ENCODE measurements at regions not wholly inside any gene's neighbourhood (a gene's known extent, or its start where the extent isn't known, plus 50 kb on each side); places are given as distances from the start of the nearest gene placed in this dataset.

DNA sequence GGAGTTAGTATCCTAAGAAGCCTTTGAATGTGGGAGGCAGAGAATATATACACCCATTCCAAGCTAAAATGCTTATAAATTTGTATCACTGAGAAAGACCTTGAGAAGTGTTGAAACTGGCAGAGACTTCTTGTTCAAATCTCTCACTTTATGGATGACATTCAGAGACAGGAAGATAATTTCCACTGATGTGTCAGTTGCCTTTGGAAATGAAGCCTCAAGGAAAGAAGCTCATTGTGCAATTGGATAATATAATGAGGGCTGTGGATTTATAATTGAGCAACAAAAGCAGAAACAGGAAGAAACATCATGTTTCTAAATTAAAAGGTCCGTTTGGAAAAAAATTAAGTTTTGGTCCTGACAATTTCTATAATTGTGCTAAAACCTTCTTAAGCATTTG is 789.9 kb upstream of the IGFBP3 start:
- no peak for DNase-seq

- DNase-seq: no peak
Measured at GRCh38 chr7:46707973-46708372, 786.9 kb upstream of the IGFBP3 start.

- DNase-seq: no peak
Measured at GRCh38 chr7:46705386-46706255, 784.5 kb upstream of the IGFBP3 start.

DNA sequence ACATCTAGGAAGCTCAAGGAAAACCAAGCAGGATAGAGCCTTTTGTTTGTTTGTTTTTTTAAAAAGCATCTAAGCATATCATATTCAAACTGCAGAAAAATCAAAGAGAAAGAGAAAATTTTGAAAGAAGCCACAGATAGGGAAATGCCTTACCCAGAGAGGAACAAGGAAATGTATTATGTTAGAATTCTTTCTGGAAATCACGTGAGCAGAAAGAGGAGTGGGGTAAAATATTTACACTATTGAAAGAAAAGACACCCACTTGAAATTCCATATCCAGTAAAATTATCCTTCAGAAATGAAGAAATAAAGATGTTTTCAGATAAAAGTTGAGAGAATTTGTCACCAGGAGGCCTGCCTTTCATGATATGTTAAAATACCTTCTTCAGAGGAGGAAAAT is 775.7 kb upstream of the IGFBP3 start:
- no peak for DNase-seq

- no peak for DNase-seq
Measured at GRCh38 chr7:46695051-46695708, 774.1 kb upstream of the IGFBP3 start.

- DNase-seq: no peak
Measured at GRCh38 chr7:46694058-46694457, 773.0 kb upstream of the IGFBP3 start.

DNA sequence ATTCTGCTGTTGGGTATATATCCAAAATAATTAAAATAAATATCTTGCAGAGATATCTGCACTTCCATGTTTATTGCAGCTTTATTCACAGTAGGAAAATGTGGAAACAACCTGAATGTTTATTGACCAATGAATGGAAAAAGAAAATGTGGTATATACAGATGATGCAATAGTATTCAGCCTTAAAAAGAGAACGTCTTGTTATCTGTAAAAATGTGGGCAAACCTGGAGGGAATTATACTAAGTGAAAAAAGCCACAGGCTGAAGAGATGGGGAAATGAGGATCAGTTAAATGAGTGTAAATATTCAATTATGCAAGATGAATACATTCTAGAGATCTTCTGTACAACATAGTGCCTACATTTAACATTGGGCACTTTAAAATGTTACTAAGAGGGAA is 766.1 kb upstream of the IGFBP3 start:
- DNase-seq: no peak

DNA sequence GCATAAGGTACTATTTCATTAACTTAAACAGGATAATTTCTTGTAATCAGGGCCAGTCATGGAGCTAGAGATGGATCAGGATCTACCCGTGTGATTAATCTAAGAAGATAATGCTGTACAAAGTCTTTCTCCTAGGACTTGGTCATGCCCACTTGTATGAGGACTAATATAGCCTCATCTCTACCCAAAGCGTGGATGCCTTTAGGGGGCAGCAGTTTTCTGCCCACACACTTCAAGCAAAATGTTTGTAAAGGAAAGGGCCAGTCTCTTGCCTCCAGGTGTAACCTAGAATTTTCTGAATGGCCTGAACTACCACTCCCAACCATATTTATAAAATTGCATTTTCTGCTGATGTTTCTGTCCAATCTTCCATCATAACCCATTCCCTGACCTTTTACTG is 764.0 kb upstream of the IGFBP3 start:
- DNase-seq: no peak

DNA sequence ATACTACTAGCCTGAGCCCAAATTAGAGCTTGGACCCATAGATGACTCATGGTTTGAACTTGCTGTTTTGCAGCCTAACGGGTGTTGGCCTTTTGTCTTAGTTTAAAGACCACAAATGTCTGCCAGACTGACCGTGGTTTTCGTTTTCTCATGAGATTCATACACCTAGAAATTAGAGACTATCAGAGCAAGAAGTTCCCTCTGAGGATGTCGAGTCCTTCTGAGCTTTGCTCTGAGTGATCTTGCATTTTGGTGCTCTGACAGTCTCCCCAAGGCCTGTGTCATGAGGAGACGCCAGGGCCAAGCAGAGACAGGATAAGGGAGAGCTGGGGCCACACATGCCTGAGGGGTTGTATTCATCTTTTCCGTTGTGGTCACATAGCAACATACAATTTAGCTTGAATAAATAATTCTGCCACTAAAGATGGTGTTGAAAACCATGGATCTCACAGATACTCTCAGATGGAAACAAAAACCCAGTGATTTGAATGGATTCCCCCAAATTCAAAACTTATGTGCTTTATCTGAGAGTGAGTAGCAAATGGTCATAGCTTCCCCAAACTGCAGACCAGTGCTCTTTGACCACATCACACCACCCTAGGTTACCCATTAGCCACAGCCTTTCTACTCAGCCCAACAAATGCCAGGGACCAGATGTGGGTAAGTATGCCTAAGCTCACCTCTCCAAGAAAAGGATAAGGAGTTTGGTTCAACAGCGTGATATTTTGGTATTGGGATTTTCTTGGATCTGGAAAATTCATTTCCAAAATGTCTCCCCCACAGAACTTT is 762.0 kb upstream of the IGFBP3 start:
- no peak for DNase-seq

- DNase-seq: no peak
Measured at GRCh38 chr7:46681865-46682503, 760.9 kb upstream of the IGFBP3 start.

DNA sequence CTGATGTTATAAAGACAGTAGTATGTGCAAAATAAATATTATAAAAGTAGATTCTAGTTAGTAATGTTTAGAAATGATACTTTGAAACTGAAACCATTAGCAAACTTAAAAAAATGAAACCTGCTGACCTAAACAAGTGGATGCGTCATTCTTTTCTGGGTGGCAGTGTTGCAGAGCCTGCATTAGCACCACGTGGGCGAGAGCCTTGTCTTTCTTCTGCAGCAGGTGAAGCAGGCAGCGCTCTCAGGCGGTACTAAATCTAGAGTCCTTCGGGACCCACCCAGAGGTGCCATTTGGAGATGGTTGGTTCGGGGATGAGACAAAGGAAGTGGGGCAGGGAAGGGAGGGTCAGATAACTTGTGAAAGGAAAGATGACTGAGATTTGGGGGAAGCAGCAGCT is 759.1 kb upstream of the IGFBP3 start:
- DNase-seq: no peak

GRCh38 chr7:46679671-46680070 is 758.6 kb upstream of the IGFBP3 start:
- no peak for DNase-seq

GRCh38 chr7:46678421-46678820 is 757.3 kb upstream of the IGFBP3 start:
- DNase-seq: no peak

- DNase-seq: no peak
Measured at GRCh38 chr7:46675456-46675855, 754.4 kb upstream of the IGFBP3 start.

DNA sequence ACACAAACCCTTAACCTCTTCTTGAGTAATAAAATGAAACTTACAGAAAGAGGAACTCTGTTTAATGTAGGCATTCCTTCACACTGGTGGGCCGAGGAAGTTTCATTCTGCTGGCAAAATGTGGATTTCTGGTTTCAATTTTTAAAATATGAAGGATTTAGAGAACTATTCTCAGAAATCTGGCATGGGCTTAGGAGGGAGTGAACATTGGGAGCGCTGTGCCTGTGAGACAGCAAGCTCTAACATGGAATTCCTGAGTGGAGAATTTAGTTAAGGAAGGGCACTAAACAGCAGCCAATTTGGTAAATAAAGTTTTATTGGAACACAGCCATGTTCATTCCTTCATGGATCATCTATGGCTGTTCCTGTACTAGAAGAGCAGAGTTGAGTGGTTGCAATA is 751.8 kb upstream of the IGFBP3 start:
- no peak for DNase-seq

DNA sequence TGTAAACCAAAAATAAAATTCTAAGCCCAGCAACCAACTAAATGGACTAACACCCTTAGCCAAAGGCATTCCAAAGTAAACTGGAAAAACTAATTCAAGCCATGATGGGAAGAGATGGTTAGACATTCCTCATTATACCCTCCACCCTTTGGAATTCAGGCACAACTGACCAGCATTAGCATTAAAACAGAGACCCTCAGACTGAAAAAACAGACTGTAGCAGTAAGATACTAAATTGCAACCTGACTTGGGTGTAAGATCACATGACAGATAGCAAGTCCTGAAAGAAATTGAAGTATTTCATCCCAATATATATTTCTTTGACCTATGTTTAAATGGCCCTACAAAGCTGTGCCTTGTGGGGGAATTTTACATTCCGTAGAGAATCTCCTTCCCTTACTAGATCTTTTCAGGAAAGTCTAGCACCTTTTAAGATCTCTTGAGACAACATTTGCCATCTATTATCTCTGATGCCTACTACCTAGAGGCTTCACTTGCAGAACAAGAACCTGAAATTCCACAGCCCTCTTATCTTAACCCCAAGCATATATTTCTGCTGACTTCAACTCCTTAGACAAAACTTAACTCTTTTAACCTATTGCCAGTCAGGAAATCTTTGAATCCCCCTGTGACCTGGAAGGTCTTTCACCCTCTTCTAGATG is 750.2 kb upstream of the IGFBP3 start:
- DNase-seq: no peak

GRCh38 chr7:46669028-46669427 is 748.0 kb upstream of the IGFBP3 start:
- no peak for DNase-seq

- DNase-seq: no peak
Measured at GRCh38 chr7:46664453-46664852, 743.4 kb upstream of the IGFBP3 start.

GRCh38 chr7:46663025-46663424 is 742.0 kb upstream of the IGFBP3 start:
- DNase-seq: no peak

GRCh38 chr7:46661431-46661830 is 740.4 kb upstream of the IGFBP3 start:
- DNase-seq: no peak

DNA sequence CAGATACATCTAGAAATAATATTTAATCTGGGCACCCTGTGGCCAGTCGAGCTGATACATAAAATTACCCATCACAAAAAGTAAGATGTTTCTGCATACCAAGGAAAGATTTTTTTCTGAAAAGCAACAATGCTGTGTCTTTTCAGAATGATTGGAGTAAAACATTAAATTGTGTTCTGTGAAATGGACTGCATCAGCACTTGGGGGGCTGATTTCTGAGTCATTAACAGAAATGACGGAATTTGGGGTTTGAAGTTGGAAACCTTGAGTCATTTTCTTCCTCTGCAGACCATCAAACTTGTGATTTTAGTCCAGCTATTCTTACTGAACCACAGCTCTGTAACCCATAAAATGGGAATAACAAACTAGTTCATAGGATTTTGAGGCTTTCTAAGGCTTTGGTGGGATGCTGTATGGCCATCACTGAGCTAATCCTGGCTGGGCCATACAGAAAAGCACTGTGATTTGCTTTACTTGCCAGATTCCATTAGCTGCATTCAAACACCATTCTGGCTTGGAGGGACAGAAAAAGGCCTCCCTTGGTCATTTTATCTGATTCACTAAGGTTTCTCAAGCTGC is 739.4 kb upstream of the IGFBP3 start:
- DNase-seq: no peak

GRCh38 chr7:46658281-46658680 is 737.2 kb upstream of the IGFBP3 start:
- no peak for DNase-seq
